ENCODE measurements at regions not wholly inside any gene's neighbourhood (a gene's known extent, or its start where the extent isn't known, plus 50 kb on each side); places are given as distances from the start of the nearest gene placed in this dataset.

DNA sequence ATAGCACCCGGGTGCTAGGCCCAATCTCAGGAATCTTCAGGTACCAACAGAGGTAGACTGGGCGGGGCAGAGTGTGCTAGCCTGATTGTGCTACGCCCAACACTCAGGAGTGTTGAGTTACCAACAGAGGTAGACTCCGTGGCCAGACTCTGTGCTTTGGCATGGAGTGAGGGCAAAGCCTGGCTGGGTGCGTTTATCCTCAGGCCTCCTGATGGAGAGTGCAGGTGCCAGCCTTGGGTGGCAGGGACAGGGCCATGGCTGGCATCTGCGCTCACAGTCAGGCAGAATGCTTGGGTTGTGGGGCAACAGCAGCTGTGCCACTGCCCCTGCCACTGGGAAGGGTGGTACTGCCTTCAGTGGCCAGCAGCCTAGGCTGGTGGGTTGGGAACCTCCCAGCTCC lies 111.6 kb downstream of the NEUROD6 start:
- TF ChIP-seq, protein P1, sequence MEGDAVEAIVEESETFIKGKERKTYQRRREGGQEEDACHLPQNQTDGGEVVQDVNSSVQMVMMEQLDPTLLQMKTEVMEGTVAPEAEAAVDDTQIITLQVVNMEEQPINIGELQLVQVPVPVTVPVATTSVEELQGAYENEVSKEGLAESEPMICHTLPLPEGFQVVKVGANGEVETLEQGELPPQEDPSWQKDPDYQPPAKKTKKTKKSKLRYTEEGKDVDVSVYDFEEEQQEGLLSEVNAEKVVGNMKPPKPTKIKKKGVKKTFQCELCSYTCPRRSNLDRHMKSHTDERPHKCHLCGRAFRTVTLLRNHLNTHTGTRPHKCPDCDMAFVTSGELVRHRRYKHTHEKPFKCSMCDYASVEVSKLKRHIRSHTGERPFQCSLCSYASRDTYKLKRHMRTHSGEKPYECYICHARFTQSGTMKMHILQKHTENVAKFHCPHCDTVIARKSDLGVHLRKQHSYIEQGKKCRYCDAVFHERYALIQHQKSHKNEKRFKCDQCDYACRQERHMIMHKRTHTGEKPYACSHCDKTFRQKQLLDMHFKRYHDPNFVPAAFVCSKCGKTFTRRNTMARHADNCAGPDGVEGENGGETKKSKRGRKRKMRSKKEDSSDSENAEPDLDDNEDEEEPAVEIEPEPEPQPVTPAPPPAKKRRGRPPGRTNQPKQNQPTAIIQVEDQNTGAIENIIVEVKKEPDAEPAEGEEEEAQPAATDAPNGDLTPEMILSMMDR (IDR thresholded peaks at IDR 0.05) = no peak
- TF ChIP-seq POLR2A (IDR thresholded peaks at IDR 0.05) = no peak
- no peak for TF ChIP-seq POLR2AphosphoS5 (IDR thresholded peaks at IDR 0.05)
- no peak overlapping the region for H3K4me3 ChIP-seq
- no peak overlapping the region for H3K27ac ChIP-seq
- no peaks in the 10 kb centered on the region for H3K4me1 ChIP-seq (replicated peaks)
- intact Hi-C loops (cut with DNase I) = no loop called here
- no peak for DNase-seq (ENCODE audit: low spot score)
- H3K27me3 ChIP-seq (replicated peaks; ENCODE audit: insufficient read depth) = no peaks in the 10 kb centered on the region
- H3K36me3 ChIP-seq = no peaks in the 10 kb centered on the region
- no peaks in the 10 kb centered on the region for H3K9me3 ChIP-seq
- 66% methylated on average over 4 of the region's 6 CpGs for WGBS

DNA sequence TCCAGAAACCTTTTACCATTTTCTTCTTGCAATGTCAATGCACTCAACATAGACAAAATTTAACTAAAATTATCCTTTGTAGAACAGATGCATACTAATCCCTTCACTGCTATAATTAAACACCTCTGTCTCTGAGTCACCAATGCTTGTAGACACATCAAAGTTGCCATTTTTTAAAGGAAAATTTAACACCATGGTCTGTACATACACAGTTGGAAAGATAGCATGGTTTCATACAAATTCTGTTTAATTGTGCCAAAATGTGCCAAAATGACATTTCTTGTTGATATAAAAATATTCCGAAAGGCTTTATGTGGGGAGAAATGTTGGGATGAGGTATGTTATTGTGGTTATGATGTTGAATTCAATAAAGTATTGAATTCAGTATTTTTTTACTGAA lies 125.8 kb downstream of the NEUROD6 start:
- TF ChIP-seq POLR2AphosphoS5 (IDR thresholded peaks at IDR 0.05) (no peak), POLR2A (IDR thresholded peaks at IDR 0.05) (no peak)
- TF ChIP-seq, protein P1 (IDR thresholded peaks at IDR 0.05) = no peak
- H3K27me3 ChIP-seq (replicated peaks; ENCODE audit: insufficient read depth) = no peaks in the 10 kb centered on the region
- H3K36me3 ChIP-seq = no peaks in the 10 kb centered on the region
- intact Hi-C loops (cut with DNase I) = no loop called here
- H3K9me3 ChIP-seq = no peaks in the 10 kb centered on the region
- WGBS = 92% methylated on average over 1 of the region's 1 CpG
- no peak for DNase-seq (ENCODE audit: low spot score)
- H3K27ac ChIP-seq = no peak overlapping the region
- H3K4me3 ChIP-seq = no peak overlapping the region
- H3K4me1 ChIP-seq (replicated peaks) = no peaks in the 10 kb centered on the region

DNA sequence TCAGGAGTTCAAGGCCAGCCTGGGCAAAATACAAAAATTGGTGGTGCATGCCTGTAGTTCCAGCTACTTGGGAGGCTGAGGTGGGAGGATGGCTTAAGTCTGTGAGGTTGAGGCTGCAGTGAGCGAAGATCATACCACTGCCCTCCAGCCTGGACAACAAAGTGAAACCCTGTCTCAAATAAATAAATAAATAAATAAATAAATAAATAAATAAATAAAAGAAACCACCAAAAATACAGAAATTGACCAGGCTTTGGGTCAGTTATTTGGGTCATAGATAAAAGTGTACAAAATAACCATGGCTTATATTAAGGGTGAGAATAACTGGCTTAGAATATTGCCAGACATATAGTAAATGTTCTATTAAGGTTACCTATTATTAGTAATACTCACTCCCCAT lies 129.2 kb downstream of the NEUROD6 start:
- H3K27me3 ChIP-seq (replicated peaks; ENCODE audit: insufficient read depth) = no peaks in the 10 kb centered on the region
- H3K9me3 ChIP-seq = no peaks in the 10 kb centered on the region
- no peak overlapping the region for H3K4me3 ChIP-seq
- intact Hi-C loops (cut with DNase I) = no loop called here
- TF ChIP-seq POLR2AphosphoS5 (IDR thresholded peaks at IDR 0.05) (no peak), POLR2A (IDR thresholded peaks at IDR 0.05) (no peak)
- TF ChIP-seq, protein P1 (IDR thresholded peaks at IDR 0.05) = no peak
- H3K27ac ChIP-seq = no peak overlapping the region
- 96% methylated on average over 1 of the region's 1 CpG for WGBS
- H3K4me1 ChIP-seq (replicated peaks) = no peaks in the 10 kb centered on the region
- no peak for DNase-seq (ENCODE audit: low spot score)
- no peaks in the 10 kb centered on the region for H3K36me3 ChIP-seq

DNA sequence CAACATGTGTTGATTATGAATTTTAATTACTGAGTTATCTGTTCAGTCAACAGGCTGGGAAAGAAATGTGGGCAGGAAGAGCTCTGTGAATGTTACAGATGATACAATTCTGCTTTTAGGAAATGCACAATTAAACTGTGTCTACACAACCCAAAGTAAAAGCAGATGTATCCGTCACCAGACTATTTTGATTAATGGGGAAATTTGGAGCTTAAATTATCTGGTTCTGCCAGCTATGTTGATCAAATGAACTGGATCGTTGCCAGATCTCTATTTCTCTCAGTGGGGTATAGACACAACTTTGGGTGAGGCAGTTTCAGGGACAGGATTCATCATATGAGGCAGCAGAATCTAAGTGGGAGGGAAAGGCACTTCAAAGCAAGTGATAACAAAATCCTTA lies 136.5 kb downstream of the NEUROD6 start:
- TF ChIP-seq POLR2AphosphoS5 (IDR thresholded peaks at IDR 0.05) (no peak), POLR2A (IDR thresholded peaks at IDR 0.05) (no peak)
- TF ChIP-seq, protein P1 (IDR thresholded peaks at IDR 0.05) = no peak
- no peak for DNase-seq (ENCODE audit: low spot score)
- Histone ChIP-seq H3K27ac (no peak overlapping the region), H3K27me3 (replicated peaks; ENCODE audit: insufficient read depth) (no peaks in the 10 kb centered on the region), H3K9me3 (no peaks in the 10 kb centered on the region), H3K4me3 (no peak overlapping the region), H3K36me3 (no peaks in the 10 kb centered on the region), H3K4me1 (replicated peaks) (no peaks in the 10 kb centered on the region)
- intact Hi-C loops (cut with DNase I) = no loop called here
- WGBS = 54% methylated on average over 2 of the region's 2 CpGs

DNA sequence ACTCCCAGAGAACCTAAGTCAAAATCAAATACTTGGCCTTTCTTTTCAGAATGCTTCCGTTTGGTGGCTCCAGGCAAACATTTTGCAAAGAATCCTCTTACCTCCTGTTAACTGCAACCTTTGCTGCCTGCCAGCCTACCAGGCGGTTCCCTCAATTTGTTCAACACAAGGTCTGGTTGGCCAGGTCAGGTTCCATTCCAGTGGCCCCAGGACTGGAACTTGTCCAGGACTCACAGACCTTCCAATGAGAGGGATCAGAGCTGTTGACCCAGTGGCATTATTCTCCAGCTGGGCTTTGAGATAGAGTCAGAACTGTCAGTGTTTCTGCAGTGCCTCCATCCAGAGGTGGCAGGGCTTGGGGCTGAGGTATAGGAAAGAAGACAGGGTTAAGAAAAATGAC lies 137.0 kb downstream of the NEUROD6 start:
- H3K9me3 ChIP-seq = no peaks in the 10 kb centered on the region
- H3K36me3 ChIP-seq = no peaks in the 10 kb centered on the region
- TF ChIP-seq, protein P1 (IDR thresholded peaks at IDR 0.05) = no peak
- TF ChIP-seq POLR2AphosphoS5 (IDR thresholded peaks at IDR 0.05) (no peak), POLR2A (IDR thresholded peaks at IDR 0.05) (no peak)
- intact Hi-C loops (cut with DNase I) = no loop called here
- 63% methylated on average over 2 of the region's 2 CpGs for WGBS
- no peaks in the 10 kb centered on the region for H3K27me3 ChIP-seq (replicated peaks; ENCODE audit: insufficient read depth)
- no peak for DNase-seq (ENCODE audit: low spot score)
- H3K4me1 ChIP-seq (replicated peaks) = no peaks in the 10 kb centered on the region
- no peak overlapping the region for H3K4me3 ChIP-seq
- no peak overlapping the region for H3K27ac ChIP-seq
